Mesodermal cell (in vitro differentiated cells): ENCODE measurements at regions not wholly inside any gene's neighbourhood (a gene's known extent, or its start where the extent isn't known, plus 50 kb on each side); places are given as distances from the start of the nearest gene placed in this dataset.

Experiments
- H3K27ac ChIP-seq: 2 replicates; pipeline ENCODE4 v1.7.0; 2013; ENCODE audit warnings: mild to moderate bottlenecking, low read depth, low read length, moderate library complexity; ENCODE audit not compliant: severe bottlenecking
- H3K36me3 ChIP-seq: 2 replicates; pipeline ENCODE4 v1.7.1; 2013; ENCODE audit warnings: mild to moderate bottlenecking, low read length, moderate library complexity; ENCODE audit not compliant: control insufficient read depth, insufficient read depth
- H3K4me1 ChIP-seq: one replicate; pipeline ENCODE4 v1.7.1; 2013; ENCODE audit warnings: mild to moderate bottlenecking, low read length; ENCODE audit not compliant: insufficient read depth, control insufficient read depth, poor library complexity, severe bottlenecking
- H3K4me3 ChIP-seq: 2 replicates; pipeline ENCODE4 v1.7.0; 2013; ENCODE audit warnings: low read length, control low read depth, mild to moderate bottlenecking; ENCODE audit not compliant: insufficient read depth, poor library complexity, severe bottlenecking; ENCODE audit errors: extremely low read depth
- H3K9me3 ChIP-seq: 2 replicates; pipeline ENCODE4 v1.7.1; 2013; ENCODE audit warnings: mild to moderate bottlenecking, low read length, moderate library complexity; ENCODE audit not compliant: control insufficient read depth
- whole genome bisulfite sequencing, 2 experiments: methylation state at CpG; one replicate each; pipeline ENCODE4 v1.1.5; 2013; ENCODE audit warnings: missing lambda C conversion rate in 2 of 2; ENCODE audit not compliant: insufficient coverage in 2 of 2; 5-methylcytosine and 5-hydroxymethylcytosine counted together

DNA sequence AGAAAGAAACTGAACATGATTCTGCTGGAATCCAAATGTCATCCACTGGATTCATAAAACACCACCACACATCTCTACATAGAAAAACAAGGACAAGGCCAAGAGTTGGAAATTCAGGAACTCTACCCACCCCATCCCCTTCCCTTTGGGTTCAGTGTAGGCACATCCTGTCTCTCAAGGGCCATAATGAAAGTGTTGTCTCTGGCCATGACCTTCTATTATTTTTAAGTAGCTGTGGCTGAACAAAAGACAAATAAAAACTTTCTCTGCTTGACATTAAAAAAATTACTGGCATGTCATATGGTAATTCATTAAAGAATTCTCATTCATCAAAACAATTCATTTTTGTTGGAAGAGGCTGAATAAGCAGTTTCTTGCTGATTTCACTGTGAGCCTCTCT, 54.9 kb upstream of the ZBTB18 start:
- H3K4me1 ChIP-seq = no peaks in the 10 kb centered on the region
- no peak overlapping the region for H3K27ac ChIP-seq

DNA sequence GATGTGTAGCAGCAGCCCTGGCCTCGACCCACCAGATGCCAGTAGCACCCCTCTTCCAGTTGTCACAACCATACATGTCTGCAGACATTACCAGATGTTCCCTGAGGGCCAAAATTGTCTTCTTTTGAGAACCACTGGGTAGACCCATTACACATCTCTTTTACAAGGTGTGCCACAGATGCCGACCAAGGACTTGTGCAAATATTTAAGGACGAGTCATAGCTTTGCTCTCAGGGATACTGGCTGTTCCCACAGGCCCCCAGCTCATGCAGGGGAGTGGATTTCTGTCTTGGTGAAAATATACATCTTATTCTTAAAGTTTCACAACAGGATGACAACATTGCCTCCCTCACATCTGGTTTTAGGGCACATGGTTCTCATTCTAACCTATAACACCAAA, 59.4 kb upstream of the ZBTB18 start:
- H3K36me3 ChIP-seq = no peaks in the 10 kb centered on the region
- H3K9me3 ChIP-seq = peaks cover 12% of the 10 kb centered on the region
- no peak overlapping the region for H3K4me3 ChIP-seq
- WGBS, 2 experiments = 83 to 94% methylated on average over 2 of the region's 3 CpGs
- H3K4me1 ChIP-seq = no peaks in the 10 kb centered on the region
- no peak overlapping the region for H3K27ac ChIP-seq

More for the DNA sequence above, 54.9 kb upstream of the ZBTB18 start:
- Histone ChIP-seq H3K9me3 (peaks cover 6% of the 10 kb centered on the region), H3K4me3 (no peak overlapping the region), H3K36me3 (no peaks in the 10 kb centered on the region)

DNA sequence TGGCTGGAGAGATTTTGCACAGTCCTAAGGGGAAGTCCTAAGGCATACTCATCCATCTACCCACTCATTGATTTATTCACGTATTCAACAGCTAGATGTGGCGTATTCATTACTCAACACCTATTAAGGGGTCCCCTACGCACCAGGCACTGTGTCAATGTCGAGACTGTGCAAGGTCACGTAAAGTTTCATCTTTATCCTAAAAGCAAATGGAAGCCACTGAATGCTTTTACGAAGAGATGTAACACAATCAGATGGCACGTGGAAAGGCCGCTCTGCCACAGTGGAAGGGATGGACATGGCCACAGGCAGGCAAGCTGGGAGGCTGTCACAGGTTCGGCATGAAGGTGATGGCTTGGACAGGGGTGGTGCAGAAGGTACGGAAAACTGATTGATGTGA, 66.3 kb upstream of the ZBTB18 start:
- Histone ChIP-seq H3K9me3 (peaks cover 4% of the 10 kb centered on the region), H3K27ac (no peak overlapping the region), H3K4me1 (no peaks in the 10 kb centered on the region), H3K4me3 (no peak overlapping the region), H3K36me3 (no peaks in the 10 kb centered on the region)
- WGBS, 2 experiments = 91 to 94% methylated on average over 10 of the region's 10 CpGs

DNA sequence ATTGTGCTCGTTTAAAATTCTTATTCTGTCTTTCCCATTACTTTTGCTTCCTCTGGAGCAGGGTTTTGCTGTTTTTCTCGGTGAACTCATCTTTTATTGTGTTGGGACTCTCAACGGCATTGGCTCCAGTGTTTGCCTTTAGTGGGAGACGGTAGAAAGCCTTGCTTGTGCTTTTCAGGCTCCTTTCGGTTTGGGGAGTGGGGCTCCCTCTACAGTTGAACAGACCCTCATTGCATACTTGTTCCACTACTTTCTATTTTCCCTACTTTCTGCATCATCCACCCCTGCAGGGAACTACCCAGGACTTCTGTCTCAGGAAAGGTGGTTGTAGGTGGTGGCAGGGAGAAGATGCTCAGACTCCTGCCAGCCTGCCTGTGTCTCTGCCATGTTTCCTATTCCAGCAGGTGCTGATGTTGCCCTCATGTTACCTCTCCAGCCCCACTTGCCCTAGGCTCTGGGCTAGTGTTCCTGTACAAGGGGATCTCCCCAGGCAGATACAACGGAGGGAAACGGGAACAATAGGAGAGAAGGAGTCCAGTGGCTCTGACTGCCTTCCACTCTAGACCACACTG, 68.5 kb upstream of the ZBTB18 start:
- Histone ChIP-seq H3K4me1 (no peaks in the 10 kb centered on the region), H3K9me3 (no peaks in the 10 kb centered on the region), H3K4me3 (no peak overlapping the region), H3K36me3 (no peaks in the 10 kb centered on the region), H3K27ac (no peak overlapping the region)
- 78 to 100% methylated on average over 2 to 6 of the region's 7 CpGs for WGBS, 2 experiments

DNA sequence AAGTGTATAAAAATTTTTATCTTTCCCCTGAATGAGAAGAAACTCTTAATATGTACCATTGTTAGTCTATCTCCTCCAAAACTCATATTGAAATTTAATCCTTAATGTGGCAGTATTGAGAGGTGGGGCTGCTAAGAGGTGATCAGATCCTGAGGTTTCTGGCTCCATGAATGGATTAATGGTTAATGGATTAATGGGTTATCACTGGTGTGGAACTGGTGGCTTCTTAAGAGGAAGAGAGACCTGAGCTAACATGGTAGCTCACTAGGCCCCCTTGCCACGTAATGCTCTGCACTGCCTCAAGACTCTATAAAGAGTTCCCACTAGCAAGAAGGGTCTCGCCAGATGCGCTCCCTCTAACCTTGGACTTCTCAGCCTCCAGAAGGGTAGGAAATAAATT, 70.6 kb upstream of the ZBTB18 start:
- Histone ChIP-seq H3K27ac (no peak overlapping the region), H3K36me3 (no peaks in the 10 kb centered on the region), H3K9me3 (no peaks in the 10 kb centered on the region), H3K4me3 (no peak overlapping the region), H3K4me1 (no peaks in the 10 kb centered on the region)
- WGBS, 2 experiments = 96 to 100% methylated on average over 1 to 3 of the region's 3 CpGs

DNA sequence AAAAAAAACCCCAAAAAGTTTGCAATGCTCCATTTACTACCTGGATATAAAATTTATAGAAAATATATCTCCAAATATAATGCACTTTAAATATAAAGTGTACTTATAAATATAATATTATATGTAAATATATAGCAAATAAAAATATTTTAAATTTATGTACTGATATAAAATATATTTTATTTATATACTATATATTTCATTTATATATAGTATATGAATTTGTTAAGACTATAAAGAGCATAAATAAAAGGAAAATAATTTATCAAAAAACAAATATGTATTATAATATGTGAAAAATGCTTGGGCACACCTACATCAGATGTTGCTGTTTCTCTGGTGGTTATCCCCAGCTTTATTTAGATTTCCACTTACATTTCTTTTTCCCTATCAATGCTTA, 71.0 kb upstream of the ZBTB18 start:
- Histone ChIP-seq H3K4me1 (no peaks in the 10 kb centered on the region), H3K9me3 (no peaks in the 10 kb centered on the region), H3K27ac (no peak overlapping the region), H3K4me3 (no peak overlapping the region), H3K36me3 (no peaks in the 10 kb centered on the region)

DNA sequence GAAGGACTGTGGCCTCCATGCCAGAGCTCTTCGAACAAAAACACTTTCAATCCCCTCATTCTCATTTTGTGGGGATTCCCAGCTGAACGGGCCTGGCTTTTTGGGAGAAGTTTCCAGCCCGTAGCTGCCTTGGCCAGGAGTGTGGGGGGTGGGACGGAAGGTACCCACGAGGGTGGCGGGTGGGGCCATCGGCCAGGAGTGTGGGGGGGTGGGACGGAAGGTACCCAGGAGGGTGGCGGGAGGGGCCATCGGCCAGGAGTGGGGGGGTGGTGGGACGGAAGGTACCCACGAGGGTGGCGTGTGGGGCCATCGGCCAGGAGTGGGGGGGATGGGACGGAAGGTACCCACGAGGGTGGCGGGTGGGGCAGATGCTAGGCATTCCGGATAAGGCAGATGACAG, 71.7 kb upstream of the ZBTB18 start:
- H3K9me3 ChIP-seq = no peaks in the 10 kb centered on the region
- 91 to 100% methylated on average over 4 to 5 of the region's 18 CpGs for WGBS, 2 experiments
- H3K27ac ChIP-seq = no peak overlapping the region
- H3K4me1 ChIP-seq = no peaks in the 10 kb centered on the region
- H3K36me3 ChIP-seq = no peaks in the 10 kb centered on the region
- H3K4me3 ChIP-seq = no peak overlapping the region

DNA sequence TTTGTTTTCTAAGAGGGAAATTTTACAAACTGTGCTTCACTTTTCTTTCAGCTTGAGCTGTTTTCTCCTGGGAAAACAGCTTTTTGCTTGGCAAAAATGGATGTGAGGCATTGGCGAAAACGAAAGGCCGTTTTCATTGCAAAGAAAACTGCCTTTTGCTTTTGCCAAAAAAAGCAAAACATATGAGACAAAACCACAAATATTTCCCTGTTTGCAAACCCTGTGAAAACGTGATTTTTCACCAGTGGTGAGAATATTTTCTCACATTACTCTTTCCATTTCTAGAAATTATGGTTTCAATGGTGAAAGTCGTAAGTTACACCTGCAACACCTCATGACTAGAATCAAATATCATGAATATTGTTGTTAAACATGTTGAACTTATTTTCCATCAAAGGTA, 74.0 kb upstream of the ZBTB18 start:
- no peak overlapping the region for H3K4me3 ChIP-seq
- no peaks in the 10 kb centered on the region for H3K9me3 ChIP-seq
- WGBS, 2 experiments = 81 to 100% methylated on average over 3 to 4 of the region's 5 CpGs
- H3K4me1 ChIP-seq = no peaks in the 10 kb centered on the region
- H3K27ac ChIP-seq = no peak overlapping the region
- H3K36me3 ChIP-seq = no peaks in the 10 kb centered on the region

DNA sequence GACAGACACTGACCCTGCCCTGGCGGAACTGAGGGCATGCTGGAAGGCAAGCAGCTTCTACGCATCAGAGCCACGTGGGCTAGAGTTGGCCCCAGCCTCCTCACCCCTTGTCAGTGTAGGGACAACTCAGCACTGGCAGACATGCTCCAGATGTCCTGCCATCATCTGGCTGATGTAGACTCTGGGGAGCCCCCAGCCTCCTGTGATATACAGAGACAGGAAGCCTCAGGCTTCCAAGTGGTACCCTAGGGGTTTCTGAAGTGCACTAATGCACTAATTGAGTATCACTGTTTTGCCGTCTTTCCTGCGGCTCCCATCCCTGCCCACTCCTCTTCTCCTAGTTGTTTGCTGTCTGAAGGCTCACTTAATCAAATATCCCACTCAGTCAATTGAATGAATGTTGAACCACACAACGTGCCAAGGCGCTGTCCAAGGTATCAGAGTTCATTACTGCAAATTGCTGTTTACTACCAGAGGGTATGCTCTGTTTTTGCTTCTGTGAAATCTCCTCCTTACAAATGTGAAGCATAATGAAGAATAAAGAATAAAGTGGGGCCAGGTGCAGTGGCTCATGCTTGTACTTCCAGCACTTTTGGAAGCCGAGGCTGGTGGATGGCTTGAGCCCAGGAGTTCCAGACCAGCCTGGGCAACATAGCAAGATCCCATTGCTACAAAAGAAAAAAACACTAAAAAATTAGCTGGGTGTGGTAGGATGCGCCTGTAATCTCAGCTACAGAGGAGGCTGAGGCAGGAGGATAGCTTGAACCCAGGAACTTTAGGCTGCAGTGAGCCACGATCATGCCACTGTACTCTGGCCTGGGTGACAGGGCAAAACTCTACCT, 76.4 kb upstream of the ZBTB18 start:
- WGBS, 2 experiments = 92 to 96% methylated on average over 6 to 7 of the region's 10 CpGs
- peaks cover 3% of the 10 kb centered on the region for H3K4me1 ChIP-seq
- H3K9me3 ChIP-seq = no peaks in the 10 kb centered on the region
- H3K4me3 ChIP-seq = no peak overlapping the region
- no peak overlapping the region for H3K27ac ChIP-seq
- no peaks in the 10 kb centered on the region for H3K36me3 ChIP-seq

DNA sequence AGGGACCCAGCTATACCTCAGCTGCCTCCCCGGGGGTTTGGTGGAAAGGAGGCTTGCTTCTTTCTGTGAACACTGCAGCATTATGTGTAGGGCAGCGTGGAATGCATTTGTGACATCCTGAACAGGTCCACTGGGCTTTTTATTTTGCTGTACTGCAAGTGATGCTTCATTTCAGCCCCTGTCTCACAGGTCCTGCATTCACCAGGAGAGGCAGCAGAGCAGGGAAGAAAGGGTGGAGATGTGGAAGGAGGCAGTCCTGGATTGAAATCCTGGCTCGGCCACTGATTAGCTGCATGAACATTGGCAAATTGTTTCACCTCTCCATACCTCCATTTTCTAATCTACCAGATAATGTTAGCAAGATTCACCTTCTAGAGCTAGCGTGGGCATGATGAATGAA, 77.9 kb upstream of the ZBTB18 start:
- Histone ChIP-seq H3K27ac (no peak overlapping the region), H3K36me3 (no peaks in the 10 kb centered on the region), H3K4me1 (peaks cover 17% of the 10 kb centered on the region), H3K4me3 (no peak overlapping the region), H3K9me3 (no peaks in the 10 kb centered on the region)
- WGBS, 2 experiments = 68 to 87% methylated on average over 2 to 3 of the region's 4 CpGs

DNA sequence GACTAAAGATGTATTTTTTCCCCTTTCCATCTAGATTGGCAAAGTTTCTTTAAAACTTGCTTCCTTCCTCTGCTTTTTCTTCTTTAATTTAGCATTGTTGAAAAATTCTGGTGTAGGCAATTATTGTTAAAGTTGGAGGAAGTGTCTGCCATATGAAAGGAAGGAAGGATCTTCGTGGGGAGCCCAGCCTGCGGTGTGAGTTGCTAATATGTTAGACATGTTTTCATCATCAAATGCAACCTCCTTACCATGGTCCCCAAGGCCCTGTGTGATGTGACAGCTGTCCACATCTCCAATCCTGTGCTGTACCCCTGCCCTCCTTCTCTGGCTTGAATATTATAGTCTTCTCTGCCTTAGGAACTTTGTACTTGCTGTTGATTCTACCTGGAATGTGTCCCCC, 81.0 kb upstream of the ZBTB18 start:
- Histone ChIP-seq H3K36me3 (no peaks in the 10 kb centered on the region), H3K4me3 (no peak overlapping the region), H3K9me3 (no peaks in the 10 kb centered on the region), H3K27ac (no peak overlapping the region), H3K4me1 (peaks cover 26% of the 10 kb centered on the region)
- WGBS, 2 experiments = no CpG with 5 or more reads among the region's 2 CpGs
